PFSK-1 (cell line): ENCODE measurements at regions not wholly inside any gene's neighbourhood (a gene's known extent, or its start where the extent isn't known, plus 50 kb on each side); places are given as distances from the start of the nearest gene placed in this dataset.

Experiments
- POLR2AphosphoS5 ChIP-seq: IDR thresholded peaks from 2 replicates; pipeline ENCODE4 v1.6.1; 2012; ENCODE audit warnings: low read depth, mild to moderate bottlenecking, control low read depth, low read length, moderate library complexity
- SIN3A ChIP-seq: IDR thresholded peaks from 2 replicates; pipeline ENCODE4 v1.6.1; 2012; ENCODE audit warnings: mild to moderate bottlenecking, low read length, moderate library complexity, borderline replicate concordance; ENCODE audit not compliant: insufficient read depth
- TAF1 ChIP-seq: IDR thresholded peaks from 2 replicates; pipeline ENCODE4 v1.6.1; 2012; ENCODE audit warnings: low read length, control low read depth, borderline replicate concordance; ENCODE audit not compliant: insufficient read depth
- TF ChIP-seq, protein P1 (sequence below), 2 experiments: IDR thresholded peaks; 2 replicates each; pipeline versions ENCODE4 v1.6.1 to v1.8.0; 2011 to 2012; ENCODE audit warnings: low read depth in 2 of 2, low read length in 2 of 2, control low read depth in 1 of 2, inconsistent platforms in 1 of 2, mild to moderate bottlenecking in 1 of 2, moderate library complexity in 1 of 2; ENCODE audit not compliant: insufficient read depth in 1 of 2

DNA sequence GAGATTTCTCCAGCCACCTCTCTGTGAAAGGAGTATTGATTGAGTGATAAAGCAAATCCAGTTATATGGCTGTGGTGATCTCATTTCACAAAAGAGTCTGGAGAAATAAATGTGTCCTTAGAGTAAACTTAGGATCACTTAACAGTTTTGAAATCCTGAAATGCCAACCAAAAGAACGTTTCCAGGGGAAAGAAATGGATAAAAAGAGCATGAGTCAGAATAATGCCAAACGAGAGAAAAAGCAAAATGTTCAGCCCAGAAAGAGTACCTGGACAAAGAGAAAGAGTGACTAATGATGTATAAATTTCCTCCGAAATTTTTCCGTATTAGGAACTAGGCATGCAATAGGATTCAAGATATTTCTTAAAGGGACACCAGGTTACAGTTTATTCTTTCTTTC, 463.1 kb upstream of the CDH10 start:
- TF ChIP-seq, protein P1, sequence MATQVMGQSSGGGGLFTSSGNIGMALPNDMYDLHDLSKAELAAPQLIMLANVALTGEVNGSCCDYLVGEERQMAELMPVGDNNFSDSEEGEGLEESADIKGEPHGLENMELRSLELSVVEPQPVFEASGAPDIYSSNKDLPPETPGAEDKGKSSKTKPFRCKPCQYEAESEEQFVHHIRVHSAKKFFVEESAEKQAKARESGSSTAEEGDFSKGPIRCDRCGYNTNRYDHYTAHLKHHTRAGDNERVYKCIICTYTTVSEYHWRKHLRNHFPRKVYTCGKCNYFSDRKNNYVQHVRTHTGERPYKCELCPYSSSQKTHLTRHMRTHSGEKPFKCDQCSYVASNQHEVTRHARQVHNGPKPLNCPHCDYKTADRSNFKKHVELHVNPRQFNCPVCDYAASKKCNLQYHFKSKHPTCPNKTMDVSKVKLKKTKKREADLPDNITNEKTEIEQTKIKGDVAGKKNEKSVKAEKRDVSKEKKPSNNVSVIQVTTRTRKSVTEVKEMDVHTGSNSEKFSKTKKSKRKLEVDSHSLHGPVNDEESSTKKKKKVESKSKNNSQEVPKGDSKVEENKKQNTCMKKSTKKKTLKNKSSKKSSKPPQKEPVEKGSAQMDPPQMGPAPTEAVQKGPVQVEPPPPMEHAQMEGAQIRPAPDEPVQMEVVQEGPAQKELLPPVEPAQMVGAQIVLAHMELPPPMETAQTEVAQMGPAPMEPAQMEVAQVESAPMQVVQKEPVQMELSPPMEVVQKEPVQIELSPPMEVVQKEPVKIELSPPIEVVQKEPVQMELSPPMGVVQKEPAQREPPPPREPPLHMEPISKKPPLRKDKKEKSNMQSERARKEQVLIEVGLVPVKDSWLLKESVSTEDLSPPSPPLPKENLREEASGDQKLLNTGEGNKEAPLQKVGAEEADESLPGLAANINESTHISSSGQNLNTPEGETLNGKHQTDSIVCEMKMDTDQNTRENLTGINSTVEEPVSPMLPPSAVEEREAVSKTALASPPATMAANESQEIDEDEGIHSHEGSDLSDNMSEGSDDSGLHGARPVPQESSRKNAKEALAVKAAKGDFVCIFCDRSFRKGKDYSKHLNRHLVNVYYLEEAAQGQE (IDR thresholded peaks at IDR 0.05; ENCODE audit: insufficient read depth in 1 of 2, low read depth in 2 of 2, low read length in 2 of 2): no peak
- no peak for TF ChIP-seq TAF1
- TF ChIP-seq POLR2AphosphoS5: no peak
- TF ChIP-seq SIN3A: no peak
